HepG2 (cell line): ENCODE measurements at regions not wholly inside any gene's neighbourhood (a gene's known extent, or its start where the extent isn't known, plus 50 kb on each side); places are given as distances from the start of the nearest gene placed in this dataset.

Experiments
- AHR ChIP-seq: IDR thresholded peaks from 2 replicates; pipeline ENCODE4 v1.6.1; 2018; ENCODE audit warnings: missing genetic modification reagents, missing compliant biosample characterization
- ARNTL ChIP-seq: sonication (generic); formaldehyde crosslinking; IDR thresholded peaks from 2 replicates; pipeline ENCODE4 v1.4.0; 2020; ENCODE audit warnings: mild to moderate bottlenecking, missing genetic modification reagents
- GATAD1 ChIP-seq: IDR thresholded peaks from 2 replicates; pipeline ENCODE4 v1.6.1; 2016; ENCODE audit warnings: missing genetic modification reagents, missing compliant biosample characterization
- HNF4A ChIP-seq: sonication (generic); formaldehyde crosslinking; IDR thresholded peaks from 2 replicates; pipeline ENCODE4 v1.4.0; 2020; ENCODE audit warnings: missing genetic modification reagents
- HNRNPL ChIP-seq: fragments of 200-400 bp; formaldehyde crosslinking; IDR thresholded peaks from 2 replicates; pipeline ENCODE4 v1.6.1; 2017; ENCODE audit warnings: mild to moderate bottlenecking, low read depth, low read length
- HOXA3 ChIP-seq: sonication (generic); formaldehyde crosslinking; IDR thresholded peaks from 2 replicates; pipeline ENCODE4 v1.5.0; 2020; ENCODE audit warnings: missing genetic modification reagents
- KDM4B ChIP-seq: sonication (generic); formaldehyde crosslinking; IDR thresholded peaks from 2 replicates; pipeline ENCODE4 v1.4.0; 2020; ENCODE audit warnings: missing genetic modification reagents
- MIER3 ChIP-seq: IDR thresholded peaks from 2 replicates; pipeline ENCODE4 v1.6.1; 2016; ENCODE audit warnings: missing compliant biosample characterization, borderline replicate concordance
- NR1H2 ChIP-seq: sonication (generic); formaldehyde crosslinking; IDR thresholded peaks from 2 replicates; pipeline ENCODE4 v1.8.1; 2022; ENCODE audit warnings: low read depth, missing genetic modification reagents, borderline replicate concordance
- SPEN ChIP-seq: sonication (generic); formaldehyde crosslinking; IDR thresholded peaks from 2 replicates; pipeline ENCODE4 v1.5.1; 2020; ENCODE audit warnings: low read depth, mild to moderate bottlenecking, missing genetic modification reagents
- TRIM22 ChIP-seq: fragments of 450-650 bp; IDR thresholded peaks from 2 replicates; pipeline ENCODE4 v1.6.1; 2017
- ZBTB21 ChIP-seq: sonication (generic); formaldehyde crosslinking; IDR thresholded peaks from 2 replicates; pipeline ENCODE4 v1.4.0; 2020; ENCODE audit warnings: missing genetic modification reagents
- ZC3H13 ChIP-seq: sonication (generic); formaldehyde crosslinking; IDR thresholded peaks from 2 replicates; pipeline ENCODE4 v1.8.1; 2023; ENCODE audit warnings: mild to moderate bottlenecking, missing genetic modification reagents, moderate library complexity
- ZFP36L1 ChIP-seq: sonication (generic); formaldehyde crosslinking; IDR thresholded peaks from 2 replicates; pipeline ENCODE4 v1.8.0; 2022; ENCODE audit warnings: mild to moderate bottlenecking, missing genetic modification reagents, moderate library complexity
- ZNF160 ChIP-seq: sonication (generic); formaldehyde crosslinking; IDR thresholded peaks from 2 replicates; pipeline ENCODE4 v1.8.0; 2022; ENCODE audit warnings: mild to moderate bottlenecking, inconsistent platforms, missing genetic modification reagents
- ZNF234 ChIP-seq: sonication (generic); formaldehyde crosslinking; conservative IDR thresholded peaks from 2 replicates; pipeline ENCODE4 v1.5.1; 2020; ENCODE audit warnings: mild to moderate bottlenecking, missing genetic modification reagents
- ZNF430 ChIP-seq: sonication (generic); formaldehyde crosslinking; IDR thresholded peaks from 2 replicates; pipeline ENCODE4 v1.9.0; 2021; ENCODE audit warnings: mild to moderate bottlenecking, missing genetic modification reagents
- ZNF441 ChIP-seq: sonication (generic); formaldehyde crosslinking; IDR thresholded peaks from 2 replicates; pipeline ENCODE4 v1.7.0; 2021; ENCODE audit warnings: missing genetic modification reagents, borderline replicate concordance
- ZNF564 ChIP-seq: sonication (generic); formaldehyde crosslinking; IDR thresholded peaks from 2 replicates; pipeline ENCODE4 v1.8.1; 2023; ENCODE audit warnings: mild to moderate bottlenecking, missing genetic modification reagents
- ZNF609 ChIP-seq: sonication (generic); formaldehyde crosslinking; IDR thresholded peaks from 2 replicates; pipeline ENCODE4 v1.4.0; 2020; ENCODE audit warnings: mild to moderate bottlenecking, missing genetic modification reagents, borderline replicate concordance
- TF ChIP-seq, protein P1 (sequence below): sonication (generic); formaldehyde crosslinking; IDR thresholded peaks from 2 replicates; pipeline ENCODE4 v1.4.0; 2020; ENCODE audit warnings: missing genetic modification reagents, mild to moderate bottlenecking, borderline replicate concordance

GRCh38 chr17:72402727-72403210 lies 281.9 kb downstream of the SOX9 start (continued):
- TF ChIP-seq HNRNPL (no peak), ZNF430 (CRISPR knock-in tag) (no peak), SPEN (CRISPR knock-in tag) (no peak), ZNF234 (CRISPR knock-in tag) (no peak), ZC3H13 (CRISPR knock-in tag) (0 out of 2 replicates have a peak, but pooled peaks have one; percentile 16), KDM4B (CRISPR knock-in tag) (no peak), HOXA3 (CRISPR knock-in tag) (0 out of 2 replicates have a peak, but pooled peaks have one; percentile 19), NR1H2 (no peak), HNF4A (CRISPR knock-in tag) (peak; percentile 24; the same call in 1 of the 2 replicates), ZNF441 (0 out of 2 replicates have a peak, but pooled peaks have one; percentile 46), ZNF564 (CRISPR knock-in tag) (no peak), ZFP36L1 (CRISPR knock-in tag) (no peak), GATAD1 (CRISPR knock-in tag) (no peak), AHR (CRISPR knock-in tag) (no peak), ZNF160 (no peak), ZNF609 (no peak), MIER3 (no peak), ARNTL (CRISPR knock-in tag) (no peak; the same call in 1 of the 2 replicates), TRIM22 (no peak), ZBTB21 (CRISPR knock-in tag) (no peak)
- TF ChIP-seq, protein P1, sequence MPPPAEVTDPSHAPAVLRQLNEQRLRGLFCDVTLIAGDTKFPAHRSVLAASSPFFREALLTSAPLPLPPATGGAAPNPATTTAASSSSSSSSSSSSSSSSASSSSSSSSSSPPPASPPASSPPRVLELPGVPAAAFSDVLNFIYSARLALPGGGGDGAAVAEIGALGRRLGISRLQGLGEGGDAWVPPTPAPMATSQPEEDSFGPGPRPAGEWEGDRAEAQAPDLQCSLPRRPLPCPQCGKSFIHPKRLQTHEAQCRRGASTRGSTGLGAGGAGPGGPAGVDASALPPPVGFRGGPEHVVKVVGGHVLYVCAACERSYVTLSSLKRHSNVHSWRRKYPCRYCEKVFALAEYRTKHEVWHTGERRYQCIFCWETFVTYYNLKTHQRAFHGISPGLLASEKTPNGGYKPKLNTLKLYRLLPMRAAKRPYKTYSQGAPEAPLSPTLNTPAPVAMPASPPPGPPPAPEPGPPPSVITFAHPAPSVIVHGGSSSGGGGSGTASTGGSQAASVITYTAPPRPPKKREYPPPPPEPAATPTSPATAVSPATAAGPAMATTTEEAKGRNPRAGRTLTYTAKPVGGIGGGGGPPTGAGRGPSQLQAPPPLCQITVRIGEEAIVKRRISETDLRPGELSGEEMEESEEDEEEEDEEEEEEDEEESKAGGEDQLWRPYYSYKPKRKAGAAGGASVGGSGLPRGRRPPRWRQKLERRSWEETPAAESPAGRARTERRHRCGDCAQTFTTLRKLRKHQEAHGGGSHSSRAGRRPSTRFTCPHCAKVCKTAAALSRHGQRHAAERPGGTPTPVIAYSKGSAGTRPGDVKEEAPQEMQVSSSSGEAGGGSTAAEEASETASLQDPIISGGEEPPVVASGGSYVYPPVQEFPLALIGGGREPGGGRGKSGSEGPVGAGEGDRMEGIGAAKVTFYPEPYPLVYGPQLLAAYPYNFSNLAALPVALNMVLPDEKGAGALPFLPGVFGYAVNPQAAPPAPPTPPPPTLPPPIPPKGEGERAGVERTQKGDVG (CRISPR knock-in tag) = 0 out of 2 replicates have a peak, but pooled peaks have one; percentile 51
